AG04450 (cell line): ENCODE measurements at regions not wholly inside any gene's neighbourhood (a gene's known extent, or its start where the extent isn't known, plus 50 kb on each side); places are given as distances from the start of the nearest gene placed in this dataset.

ENCODE experiments used
- CTCF ChIA-PET: fragments of 300-600, 350-600 bp; formaldehyde crosslinking; extraction: SDS; loops from one replicate; lab custom pipeline; 2022; ENCODE audit warnings: antibody characterized with exemption, inconsistent platforms; lab: Charles Lee
- POLR2A ChIA-PET: fragments of 350-600 bp; formaldehyde crosslinking; extraction: SDS; loops from one replicate; lab custom pipeline; 2021; ENCODE audit warnings: antibody characterized with exemption, inconsistent platforms; lab: Yijun Ruan, JAX
- DNase-seq: peaks from one replicate; pipeline ENCODE4 v3.0.0-alpha.2; 2011; ENCODE audit warnings: low read depth, low spot score
- H3K27ac ChIP-seq: one replicate; pipeline ENCODE4 v1.5.1; 2012; ENCODE audit warnings: low read depth, low read length, control low read depth
- H3K27me3 ChIP-seq: one replicate; pipeline ENCODE4 v1.6.0; 2012; ENCODE audit warnings: low read length; ENCODE audit not compliant: control insufficient read depth, insufficient read depth
- H3K4me3 ChIP-seq: 2 replicates; pipeline ENCODE4 v1.5.1; 2011; ENCODE audit warnings: mild to moderate bottlenecking, low read depth, low read length, control low read depth
- H3K9me3 ChIP-seq: 2 replicates; pipeline ENCODE4 v1.5.1; 2012; ENCODE audit warnings: low read length; ENCODE audit not compliant: control insufficient read depth, insufficient read depth
- CTCF ChIP-seq: IDR thresholded peaks from 2 replicates; pipeline ENCODE4 v1.5.1; 2011; ENCODE audit warnings: low read depth, low read length, control low read depth, inconsistent platforms

GRCh38 chr1:177466286-177466685 is 295.5 kb downstream of the BRINP2 start:
- no peak for DNase-seq
- Histone ChIP-seq H3K27me3 (no peaks in the 10 kb centered on the region), H3K4me3 (no peak overlapping the region), H3K9me3 (no peaks in the 10 kb centered on the region), H3K27ac (no peak overlapping the region)
- ChIA-PET POLR2A (no interaction called here), CTCF (no interaction called here)
- TF ChIP-seq CTCF = no peak

GRCh38 chr1:177464686-177465085 is 293.9 kb downstream of the BRINP2 start:
- CTCF ChIA-PET = no interaction called here
- TF ChIP-seq CTCF = no peak
- Histone ChIP-seq H3K9me3 (no peaks in the 10 kb centered on the region), H3K27me3 (no peaks in the 10 kb centered on the region), H3K4me3 (no peak overlapping the region), H3K27ac (no peak overlapping the region)
- POLR2A ChIA-PET = no interaction called here
- DNase-seq = no peak

- no peak for DNase-seq
- Histone ChIP-seq H3K27ac (no peak overlapping the region), H3K4me3 (no peak overlapping the region), H3K9me3 (no peaks in the 10 kb centered on the region), H3K27me3 (no peaks in the 10 kb centered on the region)
- POLR2A ChIA-PET = no interaction called here
- TF ChIP-seq CTCF = no peak
- CTCF ChIA-PET = no interaction called here
Observed at GRCh38 chr1:177451191-177451590, 280.4 kb downstream of the BRINP2 start.

- H3K27me3 ChIP-seq = no peaks in the 10 kb centered on the region
- no peaks in the 10 kb centered on the region for H3K9me3 ChIP-seq
- no peak overlapping the region for H3K27ac ChIP-seq
- no peak for DNase-seq
- POLR2A ChIA-PET = no interaction called here
- CTCF ChIA-PET = no interaction called here
- no peak overlapping the region for H3K4me3 ChIP-seq
- no peak for TF ChIP-seq CTCF
Observed at GRCh38 chr1:177448652-177449357, 278.0 kb downstream of the BRINP2 start.

GRCh38 chr1:177448036-177448615 is 277.4 kb downstream of the BRINP2 start:
- Histone ChIP-seq H3K27me3 (no peaks in the 10 kb centered on the region), H3K4me3 (no peak overlapping the region), H3K27ac (no peak overlapping the region), H3K9me3 (no peaks in the 10 kb centered on the region)
- DNase-seq = no peak
- CTCF ChIA-PET = no interaction called here
- no peak for TF ChIP-seq CTCF
- POLR2A ChIA-PET = no interaction called here
